RPMI8226 (cell line): ENCODE measurements at regions not wholly inside any gene's neighbourhood (a gene's known extent, or its start where the extent isn't known, plus 50 kb on each side); places are given as distances from the start of the nearest gene placed in this dataset.

Experiments used
- DNase-seq: peaks from one replicate; pipeline ENCODE4 v3.0.0-alpha.2; 2015

DNA sequence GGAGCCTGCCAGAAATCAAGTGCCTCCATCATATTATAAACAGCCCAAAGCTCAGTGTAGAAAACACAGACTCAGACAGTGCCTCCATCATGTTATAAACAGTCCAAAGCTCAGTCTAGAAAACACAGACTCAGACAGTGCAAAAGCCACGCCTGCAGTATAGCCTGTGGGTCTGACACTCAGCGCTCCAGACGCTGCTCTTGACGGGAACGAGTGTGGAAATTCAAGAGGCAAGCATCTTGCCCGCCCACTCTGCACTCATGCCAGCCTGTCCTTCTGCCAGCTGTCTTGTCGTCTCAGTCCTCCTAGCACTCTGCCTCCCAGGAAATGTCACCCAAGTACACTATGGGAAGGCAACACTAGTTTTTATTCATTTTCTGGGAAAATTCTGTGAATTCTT, 274.2 kb upstream of the CDH4 start:
- no peak for DNase-seq

- no peak for DNase-seq
Observed at GRCh38 chr20:60984666-60985065, 267.4 kb upstream of the CDH4 start.

- no peak for DNase-seq
Observed at GRCh38 chr20:60986506-60987156, 265.4 kb upstream of the CDH4 start.

DNA sequence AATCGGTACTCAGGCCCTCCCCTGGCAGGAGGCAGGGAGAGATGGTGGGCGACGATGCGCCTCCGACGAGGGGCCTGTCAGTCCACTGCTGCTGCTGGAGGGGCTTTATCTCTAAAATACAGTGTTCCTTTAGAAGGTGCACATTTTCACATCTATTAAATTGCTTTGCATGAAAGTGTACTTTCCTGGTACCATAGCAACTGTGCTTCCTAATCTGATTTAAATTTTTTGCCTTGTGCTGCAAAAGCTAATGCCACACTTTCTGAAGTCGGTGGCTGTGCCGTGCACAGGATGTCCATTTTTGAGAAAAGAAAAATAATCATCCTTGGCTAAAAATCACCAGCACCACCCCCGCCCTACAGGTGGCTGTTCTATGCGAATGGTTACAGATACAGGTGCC, 262.0 kb upstream of the CDH4 start:
- no peak for DNase-seq

DNA sequence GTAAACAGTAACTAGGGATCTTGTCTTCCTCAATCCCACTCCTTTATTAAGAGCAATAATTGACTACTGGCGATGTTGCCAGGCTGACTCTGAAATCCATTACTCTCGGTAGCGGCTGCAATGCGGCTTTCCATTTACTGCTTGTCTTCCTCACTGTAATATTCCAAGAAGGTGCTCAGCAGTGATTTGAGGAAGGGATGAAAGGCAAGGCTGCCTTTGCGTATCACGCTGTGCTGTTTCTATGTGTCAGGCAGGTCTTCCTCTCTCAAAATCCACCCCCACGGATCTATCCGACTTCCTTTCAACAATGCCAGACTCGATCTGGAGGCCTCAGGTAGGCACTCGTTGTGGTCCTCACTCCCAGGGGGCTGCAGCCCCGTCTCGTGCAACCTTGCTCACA, 261.4 kb upstream of the CDH4 start:
- no peak for DNase-seq

DNA sequence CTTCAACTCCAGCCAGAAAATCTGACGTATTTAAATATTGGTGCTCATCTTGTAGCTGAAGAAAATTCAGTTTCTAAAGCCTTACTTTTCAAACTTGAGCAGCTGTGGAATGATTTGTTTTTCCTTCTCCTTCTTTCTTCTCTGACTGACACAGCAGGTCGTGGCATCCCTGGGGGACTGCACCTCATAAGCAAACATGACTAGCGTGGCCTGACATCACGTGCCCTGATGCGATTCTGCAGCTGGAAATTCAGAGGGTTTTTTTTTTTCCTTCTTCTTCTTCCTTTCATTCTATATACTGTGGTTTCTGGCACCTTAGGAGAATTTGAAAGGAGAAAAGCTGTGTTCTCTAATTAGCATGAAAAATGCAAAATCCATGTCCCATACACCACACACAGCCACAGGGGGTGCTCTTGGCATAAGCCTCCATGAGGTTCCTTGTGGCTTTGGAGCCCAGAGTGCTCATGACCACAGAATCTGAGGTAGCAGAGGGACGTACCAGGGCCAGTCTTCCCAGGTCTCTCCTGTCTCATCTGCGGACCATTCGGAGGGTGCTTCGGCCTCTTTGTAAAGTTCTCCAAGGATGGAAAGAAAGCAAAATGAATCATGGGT, 258.5 kb upstream of the CDH4 start:
- DNase-seq, result peak; percentile 17

GRCh38 chr20:60999250-60999649, 252.8 kb upstream of the CDH4 start:
- no peak for DNase-seq

- DNase-seq, result no peak
Observed at GRCh38 chr20:61002090-61002489, 250.0 kb upstream of the CDH4 start.

DNA sequence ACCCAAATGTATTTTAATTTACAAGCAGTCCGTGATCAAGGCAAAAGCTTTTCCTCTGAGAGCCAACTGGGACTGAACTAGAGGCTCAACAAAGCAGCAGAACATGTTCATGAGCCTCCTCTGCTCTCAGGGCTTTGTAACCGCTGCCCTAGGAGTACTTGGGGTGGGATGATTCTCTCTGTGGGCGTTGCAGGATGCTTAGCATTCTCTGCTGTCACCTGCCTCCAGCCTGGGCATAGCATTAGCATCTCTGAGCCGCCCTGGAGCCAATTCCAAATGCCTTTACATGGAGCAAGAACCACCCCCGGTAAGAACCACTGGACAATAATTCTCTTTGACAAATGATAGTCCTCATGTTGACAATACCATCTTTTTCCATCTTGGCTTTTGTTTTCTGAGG, 237.6 kb upstream of the CDH4 start:
- no peak for DNase-seq

- DNase-seq, result no peak
Observed at GRCh38 chr20:61015602-61016001, 236.5 kb upstream of the CDH4 start.

- no peak for DNase-seq
Observed at GRCh38 chr20:61019322-61019721, 232.7 kb upstream of the CDH4 start.

GRCh38 chr20:61023612-61024011, 228.4 kb upstream of the CDH4 start:
- DNase-seq, result no peak

DNA sequence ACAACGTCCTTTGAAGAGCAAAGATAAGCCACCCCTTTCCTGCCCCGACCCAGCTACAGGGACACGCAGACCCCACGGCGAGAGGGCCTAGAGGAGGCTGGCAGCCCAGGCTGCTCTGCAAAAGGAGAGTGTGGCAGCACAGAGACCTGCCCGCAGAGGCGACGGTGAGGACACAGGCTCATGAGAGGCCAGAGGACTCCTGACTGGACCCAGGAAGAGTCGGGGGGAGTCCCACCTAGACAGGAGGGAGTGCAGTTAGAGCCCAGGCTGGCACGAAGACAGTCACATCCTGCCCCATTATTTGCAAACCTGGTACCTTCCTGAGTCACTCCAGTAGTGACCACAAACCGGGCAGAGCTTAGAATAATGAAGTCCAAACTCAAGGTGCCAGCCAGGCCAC, 227.7 kb upstream of the CDH4 start:
- no peak for DNase-seq

- no peak for DNase-seq
Observed at GRCh38 chr20:61025536-61025935, 226.5 kb upstream of the CDH4 start.

DNA sequence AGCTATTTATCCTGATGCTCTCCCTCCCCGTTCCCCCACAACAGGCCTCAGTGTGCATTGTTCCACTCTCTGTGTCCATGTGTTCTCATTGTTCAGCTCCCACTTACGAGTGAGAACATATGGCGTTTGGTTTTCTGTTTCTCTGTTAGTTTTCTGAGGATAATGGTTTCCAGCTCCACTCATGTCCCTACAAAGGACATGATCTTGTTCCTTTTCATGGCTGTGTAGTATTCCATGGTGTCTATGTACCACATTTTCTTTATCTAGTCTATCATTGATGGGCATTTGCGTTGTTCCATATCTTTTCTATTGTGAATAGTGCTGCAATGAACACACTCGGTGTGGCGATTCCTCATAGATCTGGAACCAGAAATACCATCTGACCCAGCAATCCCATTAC, 225.9 kb upstream of the CDH4 start:
- no peak for DNase-seq

GRCh38 chr20:61026731-61027130, 225.3 kb upstream of the CDH4 start:
- no peak for DNase-seq

DNA sequence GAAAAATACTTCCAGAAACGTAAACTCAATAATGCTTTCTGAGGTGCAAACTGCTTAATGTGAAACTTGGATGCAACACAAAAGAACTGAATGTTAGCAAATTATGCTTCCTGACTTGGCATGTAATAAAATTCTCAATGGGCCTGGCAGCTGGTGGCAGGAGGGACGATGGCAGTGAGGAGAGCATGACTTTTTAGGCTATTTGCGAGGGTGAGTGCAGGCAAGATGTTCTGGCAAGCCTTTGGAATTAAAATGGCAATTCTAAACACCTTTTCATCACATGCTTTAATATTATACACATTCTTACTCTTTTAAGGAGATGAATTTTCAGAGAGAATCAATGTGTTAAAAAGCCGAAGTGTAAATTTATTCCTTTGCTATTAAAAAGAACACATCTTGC, 224.8 kb upstream of the CDH4 start:
- no peak for DNase-seq

GRCh38 chr20:61030130-61030529, 221.9 kb upstream of the CDH4 start:
- DNase-seq, result no peak

GRCh38 chr20:61031101-61031830, 220.8 kb upstream of the CDH4 start:
- no peak for DNase-seq

DNA sequence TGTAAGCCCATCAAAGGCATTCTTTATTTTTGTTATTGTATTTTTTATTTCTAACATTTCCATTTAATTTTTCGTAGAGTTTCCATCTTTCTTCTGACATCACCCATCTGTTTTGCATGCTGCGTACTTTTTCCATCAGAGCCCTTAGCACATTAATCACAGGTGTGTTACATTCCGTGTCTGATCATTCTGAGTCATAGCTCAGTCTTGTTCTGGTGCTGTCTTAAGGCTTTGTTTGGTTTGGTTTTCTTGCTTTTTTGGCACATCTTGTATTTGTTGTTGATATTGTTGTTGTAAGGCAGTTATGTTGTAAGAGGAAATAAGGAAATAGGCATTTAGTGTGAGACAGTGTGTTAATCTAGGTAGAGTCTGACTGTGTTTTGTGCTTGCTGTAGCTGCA, 214.6 kb upstream of the CDH4 start:
- DNase-seq, result no peak

DNA sequence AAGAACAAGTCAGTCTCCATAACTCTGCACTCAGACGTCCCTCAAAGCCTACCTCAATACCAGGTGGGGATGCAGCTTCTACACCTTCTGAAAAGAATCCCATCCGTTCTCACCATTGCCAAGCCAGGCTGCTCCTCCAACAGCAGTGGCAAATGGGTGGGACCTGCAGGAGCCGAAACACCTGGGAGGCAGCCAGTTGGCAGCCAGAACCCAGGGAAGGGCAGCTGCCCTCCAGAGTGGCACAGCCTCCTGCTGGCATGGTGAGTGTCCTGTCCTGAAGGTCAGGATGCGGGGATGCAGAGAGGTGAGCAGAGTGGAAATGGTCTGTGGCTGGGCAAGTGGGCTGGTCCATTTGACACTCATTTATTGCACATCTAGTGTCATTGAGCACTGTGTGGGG, 210.6 kb upstream of the CDH4 start:
- DNase-seq, result no peak

GRCh38 chr20:61042506-61043385, 209.3 kb upstream of the CDH4 start:
- no peak for DNase-seq

DNA sequence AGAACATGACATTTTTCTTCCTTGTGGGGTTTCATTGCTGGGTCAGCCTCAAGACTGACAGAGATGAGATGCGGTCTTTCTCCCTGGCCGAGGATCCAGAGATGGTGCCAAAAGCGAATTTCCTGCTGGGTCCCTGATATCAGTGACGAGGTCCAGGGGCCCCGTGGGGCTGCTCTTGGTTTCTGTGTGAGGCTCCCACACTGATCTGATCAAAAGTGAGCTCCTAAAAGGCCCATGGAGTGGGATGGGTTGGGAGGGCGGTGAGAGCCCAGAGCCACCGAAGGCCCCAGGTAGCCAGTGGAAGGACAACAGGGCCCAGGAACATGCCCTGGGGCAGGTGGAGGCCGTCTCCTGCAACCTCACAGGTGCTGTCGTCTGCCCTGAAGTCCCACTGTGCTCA, 208.4 kb upstream of the CDH4 start:
- DNase-seq, result no peak

- DNase-seq, result peak; percentile 16
Observed at GRCh38 chr20:61044499-61044898, 207.6 kb upstream of the CDH4 start.
